SU-DHL-6 (cell line): ENCODE measurements at regions not wholly inside any gene's neighbourhood (a gene's known extent, or its start where the extent isn't known, plus 50 kb on each side); places are given as distances from the start of the nearest gene placed in this dataset.

Experiments used
- H2AFZ ChIP-seq: fragments of 200-600 bp; sonication (generic); 2 replicates; pipeline ENCODE4 v1.6.1; 2014; ENCODE audit warnings: low read depth, mild to moderate bottlenecking, moderate library complexity, mixed read lengths, antibody characterized with exemption, low read length; ENCODE audit not compliant: severe bottlenecking
- H3F3A ChIP-seq: fragments of 200-600 bp; shearing (Covaris generic); 2 replicates; pipeline ENCODE4 v1.6.0; 2016; ENCODE audit warnings: antibody characterized with exemption, mild to moderate bottlenecking; ENCODE audit not compliant: insufficient read depth
- H3K27ac ChIP-seq: fragments of 200-600 bp; sonication (generic); 2 replicates; pipeline ENCODE4 v1.5.1; 2016; ENCODE audit warnings: low read depth, mild to moderate bottlenecking, low read length, moderate library complexity, mixed read lengths
- H3K27me3 ChIP-seq: fragments of 200-600 bp; sonication (generic), shearing (Covaris generic); 2 replicates; pipeline ENCODE4 v1.6.0; 2014; ENCODE audit warnings: mild to moderate bottlenecking, low read length
- H3K36me3 ChIP-seq: fragments of 200-600 bp; sonication (generic); 2 replicates; pipeline ENCODE4 v1.6.1; 2014; ENCODE audit warnings: mild to moderate bottlenecking, low read length, mixed read lengths
- H3K4me2 ChIP-seq: fragments of 300-600, 200-600 bp; shearing (Covaris generic), sonication (generic); 2 replicates; pipeline ENCODE4 v1.6.0; 2014; ENCODE audit warnings: low read length, low read depth, mild to moderate bottlenecking; ENCODE audit not compliant: poor library complexity, severe bottlenecking
- H3K4me3 ChIP-seq: fragments of 200-600 bp; sonication (generic); 2 replicates; pipeline ENCODE4 v1.5.1; 2014; ENCODE audit warnings: antibody characterized with exemption, low read length, mild to moderate bottlenecking, mixed read lengths; ENCODE audit not compliant: insufficient read depth, poor library complexity, severe bottlenecking
- H3K79me2 ChIP-seq: fragments of 200-600 bp; sonication (generic); 2 replicates; pipeline ENCODE4 v1.6.1; 2014; ENCODE audit warnings: mild to moderate bottlenecking, low read length, moderate library complexity; ENCODE audit not compliant: insufficient read depth
- H3K9ac ChIP-seq: fragments of 200-600 bp; sonication (generic); 2 replicates; pipeline ENCODE4 v1.7.0; 2014; ENCODE audit warnings: mild to moderate bottlenecking, low read length
- H3K9me2 ChIP-seq: fragments of 200-600 bp; sonication (generic); replicated peaks from 2 replicates; pipeline ENCODE4 v1.6.1; 2014; ENCODE audit warnings: low read length; ENCODE audit not compliant: insufficient read depth
- H3K9me3 ChIP-seq: fragments of 200-600 bp; sonication (generic); 2 replicates; pipeline ENCODE4 v1.6.1; 2014; ENCODE audit warnings: low read length, mixed read lengths; ENCODE audit not compliant: insufficient read depth
- H4K20me1 ChIP-seq: fragments of 200-600 bp; sonication (generic); 2 replicates; pipeline ENCODE4 v1.6.1; 2014; ENCODE audit warnings: low read depth, mild to moderate bottlenecking, antibody characterized with exemption, low read length, moderate library complexity, mixed read lengths
- CTCF ChIP-seq: fragments of 200-600 bp; sonication (generic); IDR thresholded peaks from one replicate; pipeline ENCODE4 v1.5.1; 2017; ENCODE audit warnings: antibody characterized with exemption, mild to moderate bottlenecking, low read length, moderate library complexity; ENCODE audit not compliant: insufficient read depth, poor library complexity, severe bottlenecking
- EZH2phosphoT487 ChIP-seq: fragments of 200-600 bp; sonication (generic), shearing (Covaris generic); conservative IDR thresholded peaks from 2 replicates; pipeline ENCODE4 v1.6.1; 2018; ENCODE audit warnings: mild to moderate bottlenecking, antibody characterized with exemption, low read length, moderate library complexity, mixed read lengths

- Histone ChIP-seq H3K36me3 (no peaks in the 10 kb centered on the region), H3K27me3 (no peaks in the 10 kb centered on the region), H3K4me2 (no peak overlapping the region), H3K9me3 (no peaks in the 10 kb centered on the region), H3K9ac (no peak overlapping the region), H3K79me2 (no peaks in the 10 kb centered on the region), H3F3A (no peaks in the 10 kb centered on the region), H3K9me2 (no peaks in the 10 kb centered on the region), H3K27ac (no peak overlapping the region), H3K4me3 (no peak overlapping the region), H4K20me1 (no peaks in the 10 kb centered on the region), H2AFZ (no peak overlapping the region)
- no peak for TF ChIP-seq CTCF
- TF ChIP-seq EZH2phosphoT487, result no peak
These were observed 507.1 kb upstream of the ID2 start for GRCh38 chr2:8174641-8175257.

- Histone ChIP-seq H3K79me2 (no peaks in the 10 kb centered on the region), H3K27ac (no peak overlapping the region), H3K9ac (no peak overlapping the region), H3K9me2 (no peaks in the 10 kb centered on the region), H3K4me2 (no peak overlapping the region), H3F3A (no peaks in the 10 kb centered on the region), H2AFZ (no peak overlapping the region), H3K36me3 (no peaks in the 10 kb centered on the region), H3K27me3 (no peaks in the 10 kb centered on the region), H4K20me1 (no peaks in the 10 kb centered on the region), H3K9me3 (no peaks in the 10 kb centered on the region), H3K4me3 (no peak overlapping the region)
- TF ChIP-seq CTCF, result no peak
- TF ChIP-seq EZH2phosphoT487, result no peak
These were observed 505.0 kb upstream of the ID2 start for GRCh38 chr2:8176887-8177286.

- TF ChIP-seq EZH2phosphoT487 (no peak), CTCF (no peak)
- Histone ChIP-seq H3F3A (no peaks in the 10 kb centered on the region), H3K36me3 (no peaks in the 10 kb centered on the region), H3K4me2 (no peak overlapping the region), H4K20me1 (no peaks in the 10 kb centered on the region), H3K9me3 (no peaks in the 10 kb centered on the region), H3K27me3 (no peaks in the 10 kb centered on the region), H3K79me2 (no peaks in the 10 kb centered on the region), H2AFZ (no peak overlapping the region), H3K9ac (no peak overlapping the region), H3K4me3 (no peak overlapping the region), H3K27ac (no peak overlapping the region), H3K9me2 (no peaks in the 10 kb centered on the region)
These were observed 504.3 kb upstream of the ID2 start for GRCh38 chr2:8177566-8177965.
